Progenitor cell of endocrine pancreas (in vitro differentiated cells): ENCODE measurements at regions not wholly inside any gene's neighbourhood (a gene's known extent, or its start where the extent isn't known, plus 50 kb on each side); places are given as distances from the start of the nearest gene placed in this dataset.
"Not testable (repeated sequence)": the region's sequence is repeated elsewhere in the genome, so short reads cannot be mapped to it uniquely, and the experiment has no call there.

Experiments used
- DNase-seq: peaks from one replicate; pipeline ENCODE4 v3.0.0; 2021; ENCODE audit warnings: low spot score; ENCODE audit not compliant: unreplicated experiment
- H3K27ac Mint-ChIP-seq: 2 replicates; pipeline ENCODE4 v1.8.0; 2021; ENCODE audit warnings: mild to moderate bottlenecking, moderate library complexity, mixed read lengths
- H3K27me3 Mint-ChIP-seq: 2 replicates; pipeline ENCODE4 v1.8.0; 2021; ENCODE audit warnings: mixed read lengths
- H3K36me3 Mint-ChIP-seq: 2 replicates; pipeline ENCODE4 v1.8.0; 2022; ENCODE audit warnings: mixed read lengths; ENCODE audit not compliant: insufficient read depth
- H3K4me1 Mint-ChIP-seq: 2 replicates; pipeline ENCODE4 v1.8.0; 2021; ENCODE audit warnings: low read depth, mixed read lengths
- H3K4me3 Mint-ChIP-seq: 2 replicates; pipeline ENCODE4 v1.8.0; 2021; ENCODE audit warnings: low read depth, mild to moderate bottlenecking, moderate library complexity, mixed read lengths
- H3K9me3 Mint-ChIP-seq: 2 replicates; pipeline ENCODE4 v1.8.0; 2021; ENCODE audit warnings: low read depth, mixed read lengths
- TF ChIP-seq, protein P1 (sequence below): fragments of 200-600 bp; sonication (generic); IDR thresholded peaks from one replicate; pipeline ENCODE4 v1.5.0; 2021; ENCODE audit warnings: antibody characterized with exemption, mild to moderate bottlenecking; ENCODE audit not compliant: unreplicated experiment

DNA sequence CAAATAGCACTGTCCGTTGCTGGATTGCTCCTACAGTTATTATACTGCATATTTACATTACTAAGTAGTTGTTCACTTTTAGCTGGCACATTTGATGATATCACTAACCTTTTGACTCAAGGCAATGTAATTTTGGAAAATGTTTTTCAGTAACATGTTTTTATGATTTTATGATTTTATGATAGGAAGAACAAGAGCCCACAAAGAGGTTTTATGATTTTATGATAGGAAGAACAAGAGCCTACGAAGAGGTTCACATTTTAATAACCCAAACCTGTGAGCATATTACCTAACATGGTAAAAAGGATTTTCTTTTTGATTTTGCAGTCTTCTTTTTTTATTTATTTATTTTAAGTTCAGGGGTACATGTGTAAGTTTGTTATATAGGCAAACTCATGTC lies 172.3 kb upstream of the TPM1 start:
- DNase-seq = no peak
- Mint-ChIP-seq H3K36me3 (no peaks in the 10 kb centered on the region), H3K4me3 (no peak overlapping the region), H3K4me1 (no peaks in the 10 kb centered on the region), H3K9me3 (peaks cover 4% of the 10 kb centered on the region), H3K27ac (no peak overlapping the region), H3K27me3 (peaks cover 9% of the 10 kb centered on the region)
- TF ChIP-seq, protein P1, sequence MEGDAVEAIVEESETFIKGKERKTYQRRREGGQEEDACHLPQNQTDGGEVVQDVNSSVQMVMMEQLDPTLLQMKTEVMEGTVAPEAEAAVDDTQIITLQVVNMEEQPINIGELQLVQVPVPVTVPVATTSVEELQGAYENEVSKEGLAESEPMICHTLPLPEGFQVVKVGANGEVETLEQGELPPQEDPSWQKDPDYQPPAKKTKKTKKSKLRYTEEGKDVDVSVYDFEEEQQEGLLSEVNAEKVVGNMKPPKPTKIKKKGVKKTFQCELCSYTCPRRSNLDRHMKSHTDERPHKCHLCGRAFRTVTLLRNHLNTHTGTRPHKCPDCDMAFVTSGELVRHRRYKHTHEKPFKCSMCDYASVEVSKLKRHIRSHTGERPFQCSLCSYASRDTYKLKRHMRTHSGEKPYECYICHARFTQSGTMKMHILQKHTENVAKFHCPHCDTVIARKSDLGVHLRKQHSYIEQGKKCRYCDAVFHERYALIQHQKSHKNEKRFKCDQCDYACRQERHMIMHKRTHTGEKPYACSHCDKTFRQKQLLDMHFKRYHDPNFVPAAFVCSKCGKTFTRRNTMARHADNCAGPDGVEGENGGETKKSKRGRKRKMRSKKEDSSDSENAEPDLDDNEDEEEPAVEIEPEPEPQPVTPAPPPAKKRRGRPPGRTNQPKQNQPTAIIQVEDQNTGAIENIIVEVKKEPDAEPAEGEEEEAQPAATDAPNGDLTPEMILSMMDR = no peak

DNA sequence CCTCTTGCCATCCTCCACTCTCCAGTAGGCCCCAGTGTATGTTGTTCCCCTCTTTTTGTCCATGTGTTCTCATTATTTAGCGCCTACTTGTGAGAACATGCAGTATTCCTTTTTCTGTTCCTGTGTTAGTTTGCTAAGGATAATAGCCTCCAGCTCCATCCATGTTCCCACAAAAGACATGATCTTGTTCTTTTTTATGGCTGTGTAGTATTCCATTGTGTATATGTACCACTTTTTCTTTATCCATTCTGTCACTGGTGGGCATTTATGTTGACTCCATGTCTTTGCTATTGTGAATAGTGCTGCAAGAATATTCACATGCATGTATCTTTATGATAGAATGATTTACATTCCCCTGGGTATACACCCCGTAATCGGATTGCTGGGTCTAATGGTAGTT lies 171.8 kb upstream of the TPM1 start:
- not testable (repeated sequence) for H3K4me1 Mint-ChIP-seq, H3K36me3 Mint-ChIP-seq, H3K9me3 Mint-ChIP-seq, H3K27ac Mint-ChIP-seq, H3K4me3 Mint-ChIP-seq, H3K27me3 Mint-ChIP-seq, DNase-seq

DNA sequence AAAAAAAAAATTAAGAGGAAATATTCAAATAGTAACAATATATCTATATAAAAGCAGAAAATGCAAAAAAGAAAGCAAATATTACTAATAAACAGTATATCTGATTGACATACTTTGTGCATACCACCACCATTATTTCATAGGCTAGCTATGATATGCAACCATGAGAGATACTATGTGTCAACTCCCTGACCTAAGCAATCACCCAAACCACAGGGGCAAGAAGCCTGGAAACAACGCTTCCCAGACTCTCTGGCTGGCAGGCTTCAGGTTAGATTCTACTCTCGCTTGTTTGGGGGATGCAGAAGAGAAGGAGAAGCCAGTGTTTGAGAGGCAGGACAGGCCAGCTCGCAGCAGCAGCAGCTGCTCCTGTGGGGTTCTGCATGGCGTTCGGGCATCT lies 169.3 kb upstream of the TPM1 start:
- H3K9me3 Mint-ChIP-seq = peaks cover 4% of the 10 kb centered on the region
- H3K27ac Mint-ChIP-seq = no peak overlapping the region
- no peak overlapping the region for H3K4me3 Mint-ChIP-seq
- DNase-seq = no peak
- peaks cover 5% of the 10 kb centered on the region for H3K27me3 Mint-ChIP-seq
- no peaks in the 10 kb centered on the region for H3K36me3 Mint-ChIP-seq
- H3K4me1 Mint-ChIP-seq = no peaks in the 10 kb centered on the region
- TF ChIP-seq, protein P1 = no peak

DNA sequence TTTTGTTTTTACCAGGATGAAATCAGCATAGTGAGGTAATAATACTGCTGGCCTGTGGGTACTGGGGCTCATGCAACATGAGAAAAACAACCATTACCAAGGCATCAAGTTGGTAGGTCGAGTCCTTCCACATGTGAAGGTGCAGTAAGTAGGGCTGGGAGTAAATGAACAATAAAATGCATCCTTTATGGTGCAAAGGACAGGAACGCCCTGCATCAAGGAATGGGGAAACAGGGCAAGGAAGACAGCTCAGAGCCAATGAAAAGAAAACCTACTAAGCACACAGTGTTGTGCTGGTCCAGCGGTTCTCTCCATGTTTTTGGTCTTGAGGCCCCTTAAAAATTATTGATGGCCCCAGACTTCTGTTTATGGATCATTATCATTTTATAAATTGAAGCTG lies 168.5 kb upstream of the TPM1 start:
- Mint-ChIP-seq H3K27ac (no peak overlapping the region), H3K4me3 (no peak overlapping the region), H3K4me1 (no peaks in the 10 kb centered on the region), H3K9me3 (peaks cover 4% of the 10 kb centered on the region), H3K36me3 (no peaks in the 10 kb centered on the region), H3K27me3 (peaks cover 5% of the 10 kb centered on the region)
- TF ChIP-seq, protein P1 = no peak
- no peak for DNase-seq

DNA sequence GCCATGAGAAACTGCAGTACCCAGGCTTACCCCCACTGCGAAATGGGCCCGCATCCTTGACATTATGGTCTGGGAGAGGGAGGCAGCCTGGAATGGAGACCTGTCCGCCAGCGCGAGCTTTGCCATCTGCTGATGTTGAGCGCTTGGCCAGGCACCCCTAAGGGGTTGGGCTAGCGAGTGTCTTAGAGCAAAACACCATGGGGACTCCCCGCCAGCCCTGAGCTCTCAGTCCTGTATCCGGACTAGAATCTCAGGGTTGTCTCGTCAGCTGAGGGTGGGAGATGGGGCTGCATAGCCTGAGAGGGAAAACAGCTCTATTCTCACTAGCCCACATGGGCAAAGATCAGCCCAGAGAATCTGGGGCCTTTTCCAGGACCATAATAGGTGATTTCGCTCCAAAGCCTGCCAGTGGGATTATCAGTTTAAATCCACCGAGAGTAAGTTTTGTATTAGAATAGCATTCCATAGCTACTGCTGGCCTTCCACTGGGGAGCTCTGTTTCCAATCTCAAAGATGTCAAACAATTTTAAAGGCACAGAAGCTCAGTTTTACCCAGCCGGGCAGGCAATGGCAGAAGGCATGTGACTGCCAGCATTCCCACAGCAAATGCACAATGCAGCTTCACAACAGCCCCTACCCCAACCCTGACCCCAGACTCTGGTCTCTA lies 167.5 kb upstream of the TPM1 start:
- no peak overlapping the region for H3K27ac Mint-ChIP-seq
- H3K4me1 Mint-ChIP-seq = no peaks in the 10 kb centered on the region

DNA sequence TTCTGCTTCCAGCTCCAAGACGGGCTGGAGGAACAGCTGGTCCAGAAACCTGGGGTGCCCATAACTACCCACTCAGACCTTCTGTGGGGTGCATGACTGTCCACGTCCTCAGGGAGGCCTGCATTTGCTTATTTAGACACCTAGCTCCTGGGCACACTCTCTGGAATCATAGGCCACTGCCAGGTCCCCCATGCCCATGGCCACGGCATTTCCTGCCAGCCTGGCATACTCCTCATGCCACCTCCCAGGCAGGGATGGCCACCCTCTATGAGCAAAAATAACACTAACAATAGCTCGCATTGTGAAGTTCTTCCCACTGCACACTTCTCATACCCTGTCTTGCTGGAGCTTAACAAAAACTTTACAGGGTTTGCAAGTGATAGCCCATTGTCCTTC lies 166.9 kb upstream of the TPM1 start:
- Mint-ChIP-seq H3K4me3 (no peak overlapping the region), H3K36me3 (no peaks in the 10 kb centered on the region), H3K27ac (no peak overlapping the region), H3K4me1 (no peaks in the 10 kb centered on the region), H3K27me3 (peaks cover 15% of the 10 kb centered on the region), H3K9me3 (peaks cover 4% of the 10 kb centered on the region)
- TF ChIP-seq, protein P1 = no peak
- DNase-seq = no peak

More for the DNA sequence above, 167.5 kb upstream of the TPM1 start:
- no peak overlapping the region for H3K4me3 Mint-ChIP-seq
- no peaks in the 10 kb centered on the region for H3K36me3 Mint-ChIP-seq
- no peak for DNase-seq
- peaks cover 4% of the 10 kb centered on the region for H3K9me3 Mint-ChIP-seq
- peaks cover 12% of the 10 kb centered on the region for H3K27me3 Mint-ChIP-seq
- TF ChIP-seq, protein P1 = no peak
